ENCODE measurements at regions not wholly inside any gene's neighbourhood (a gene's known extent, or its start where the extent isn't known, plus 50 kb on each side); places are given as distances from the start of the nearest gene placed in this dataset.

DNA sequence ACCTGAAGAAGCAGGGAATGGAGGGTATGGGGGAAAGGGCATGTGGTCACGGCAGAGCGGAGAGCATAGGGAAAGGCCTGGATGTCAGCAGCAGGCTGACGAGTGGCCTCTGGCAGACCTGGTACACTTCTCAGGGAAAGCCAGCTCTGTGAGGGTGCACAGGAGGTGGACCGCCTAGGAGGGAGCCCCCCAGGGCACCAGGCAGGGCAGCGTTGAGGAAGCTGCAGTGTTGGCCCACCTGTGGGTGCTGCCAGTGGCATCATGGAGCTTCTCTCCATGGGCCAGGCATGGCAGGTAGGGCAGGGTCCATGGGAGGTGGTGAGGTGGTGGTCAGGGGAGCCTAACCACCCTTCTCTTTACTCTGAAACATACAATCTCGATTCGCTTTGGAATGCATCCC is 143.0 kb upstream of the PITX1 start:
- H3K4me1 ChIP-seq (ENCODE audit: control insufficient read depth, extremely low read depth, insufficient read depth, low read length) = no peaks in the 10 kb centered on the region
- no peaks in the 10 kb centered on the region for H3K36me3 ChIP-seq (ENCODE audit: control insufficient read depth in 2 of 2, extremely low read depth in 1 of 2, insufficient read depth in 2 of 2, low read length in 2 of 2)
- peaks cover 20% of the 10 kb centered on the region for H3K27me3 ChIP-seq (ENCODE audit: control insufficient read depth, extremely low read depth, insufficient read depth, low read length)
- no peaks in the 10 kb centered on the region for H3K9me3 ChIP-seq (ENCODE audit: control insufficient read depth, low read depth, low read length)
- H3K4me2 ChIP-seq (ENCODE audit: control insufficient read depth, extremely low read depth, insufficient read depth, low read depth, low read length) = no peak overlapping the region
- no peaks in the 10 kb centered on the region for H3K79me2 ChIP-seq (ENCODE audit: control insufficient read depth, insufficient read depth, low read length)
- H3K4me3 ChIP-seq (ENCODE audit: control insufficient read depth in 2 of 3, extremely low read depth in 1 of 3, insufficient read depth in 2 of 3, low read depth in 1 of 3, low read length in 3 of 3) = no peak overlapping the region
- no peak overlapping the region for H3K9ac ChIP-seq (ENCODE audit: control insufficient read depth, extremely low read depth, insufficient read depth, low read length)
- TF ChIP-seq EZH2 (IDR thresholded peaks at IDR 0.05; ENCODE audit: low read length) = no peak
- TF ChIP-seq, protein P1, sequence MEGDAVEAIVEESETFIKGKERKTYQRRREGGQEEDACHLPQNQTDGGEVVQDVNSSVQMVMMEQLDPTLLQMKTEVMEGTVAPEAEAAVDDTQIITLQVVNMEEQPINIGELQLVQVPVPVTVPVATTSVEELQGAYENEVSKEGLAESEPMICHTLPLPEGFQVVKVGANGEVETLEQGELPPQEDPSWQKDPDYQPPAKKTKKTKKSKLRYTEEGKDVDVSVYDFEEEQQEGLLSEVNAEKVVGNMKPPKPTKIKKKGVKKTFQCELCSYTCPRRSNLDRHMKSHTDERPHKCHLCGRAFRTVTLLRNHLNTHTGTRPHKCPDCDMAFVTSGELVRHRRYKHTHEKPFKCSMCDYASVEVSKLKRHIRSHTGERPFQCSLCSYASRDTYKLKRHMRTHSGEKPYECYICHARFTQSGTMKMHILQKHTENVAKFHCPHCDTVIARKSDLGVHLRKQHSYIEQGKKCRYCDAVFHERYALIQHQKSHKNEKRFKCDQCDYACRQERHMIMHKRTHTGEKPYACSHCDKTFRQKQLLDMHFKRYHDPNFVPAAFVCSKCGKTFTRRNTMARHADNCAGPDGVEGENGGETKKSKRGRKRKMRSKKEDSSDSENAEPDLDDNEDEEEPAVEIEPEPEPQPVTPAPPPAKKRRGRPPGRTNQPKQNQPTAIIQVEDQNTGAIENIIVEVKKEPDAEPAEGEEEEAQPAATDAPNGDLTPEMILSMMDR (optimal IDR thresholded peaks at IDR 0.05 in 1 of 3, IDR thresholded peaks at IDR 0.05 in 1 of 3, conservative IDR thresholded peaks at IDR 0.05 in 1 of 3; ENCODE audit: extremely low read depth in 1 of 3, insufficient read depth in 2 of 3, low read length in 3 of 3) = no peak
- FAIRE-seq (no peak), DNase-seq (ENCODE audit: low read depth, low spot score) (no peak)
- no peaks in the 10 kb centered on the region for H3K9me1 ChIP-seq (ENCODE audit: control insufficient read depth, extremely low read depth, insufficient read depth, low read length)
- no peak overlapping the region for H2AFZ ChIP-seq (ENCODE audit: control insufficient read depth, low read length)
- H3K27ac ChIP-seq (ENCODE audit: control insufficient read depth, insufficient read depth, low read length) = no peak overlapping the region
- dilution Hi-C loops (cut with MboI; ENCODE audit: extremely low pct_ligation_motif_present, low sequenced_read_pairs) = no loop called here
- H4K20me1 ChIP-seq (ENCODE audit: control insufficient read depth, extremely low read depth, insufficient read depth, low read length) = no peaks in the 10 kb centered on the region

DNA sequence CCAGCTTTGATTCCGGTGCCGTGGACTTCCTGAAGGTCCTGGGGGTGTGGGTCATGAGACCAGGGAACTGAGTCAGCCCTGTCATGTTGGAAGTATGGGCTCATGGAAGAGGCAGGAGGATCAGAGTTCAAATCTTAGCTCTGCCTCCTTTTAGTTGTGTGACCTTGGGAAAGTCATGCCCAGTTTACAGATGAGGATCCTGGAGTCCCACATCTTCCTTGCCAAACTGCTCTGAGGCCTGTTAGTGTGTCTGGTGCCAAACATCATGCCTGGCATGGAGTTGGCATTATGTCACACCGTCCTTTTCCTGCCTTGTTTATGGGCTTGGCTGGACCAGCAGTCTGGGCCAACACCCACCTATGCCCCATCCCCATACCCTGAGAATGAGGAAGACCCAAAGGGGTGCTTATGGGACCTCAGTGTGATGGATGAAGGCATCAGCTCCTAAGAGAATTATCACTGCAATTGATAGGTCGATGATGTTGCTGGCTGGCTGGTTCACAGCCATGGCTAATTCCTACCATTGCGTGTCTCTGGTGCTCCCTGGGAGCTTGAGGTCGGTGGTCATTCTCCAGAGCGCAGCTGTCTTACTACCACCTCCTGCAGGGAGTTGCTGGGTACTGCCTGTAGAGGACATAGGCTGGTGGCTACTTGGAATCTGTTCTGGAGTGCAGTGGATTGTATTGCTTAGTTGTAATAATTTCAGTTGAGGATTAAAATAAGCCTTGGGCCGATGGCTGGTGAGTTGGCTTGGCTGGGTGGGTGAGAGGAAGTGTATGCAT is 140.5 kb upstream of the PITX1 start:
- no peak overlapping the region for H3K9ac ChIP-seq (ENCODE audit: control insufficient read depth, extremely low read depth, insufficient read depth, low read length)
- no peaks in the 10 kb centered on the region for H4K20me1 ChIP-seq (ENCODE audit: control insufficient read depth, extremely low read depth, insufficient read depth, low read length)
- DNase-seq (ENCODE audit: low read depth, low spot score) = no peak
- no peaks in the 10 kb centered on the region for H3K36me3 ChIP-seq (ENCODE audit: control insufficient read depth in 2 of 2, extremely low read depth in 1 of 2, insufficient read depth in 2 of 2, low read length in 2 of 2)
- H3K4me1 ChIP-seq (ENCODE audit: control insufficient read depth, extremely low read depth, insufficient read depth, low read length) = no peaks in the 10 kb centered on the region
- peaks cover 26% of the 10 kb centered on the region for H3K27me3 ChIP-seq (ENCODE audit: control insufficient read depth, extremely low read depth, insufficient read depth, low read length)
- H3K27ac ChIP-seq (ENCODE audit: control insufficient read depth, insufficient read depth, low read length) = no peak overlapping the region
- H3K4me2 ChIP-seq (ENCODE audit: control insufficient read depth, extremely low read depth, insufficient read depth, low read depth, low read length) = no peak overlapping the region
- H3K4me3 ChIP-seq (ENCODE audit: control insufficient read depth in 2 of 3, extremely low read depth in 1 of 3, insufficient read depth in 2 of 3, low read depth in 1 of 3, low read length in 3 of 3) = no peak overlapping the region
- no peak for FAIRE-seq
- H3K9me1 ChIP-seq (ENCODE audit: control insufficient read depth, extremely low read depth, insufficient read depth, low read length) = no peaks in the 10 kb centered on the region
- dilution Hi-C loops (cut with MboI; ENCODE audit: extremely low pct_ligation_motif_present, low sequenced_read_pairs) = no loop called here
- H3K79me2 ChIP-seq (ENCODE audit: control insufficient read depth, insufficient read depth, low read length) = no peaks in the 10 kb centered on the region
- no peak overlapping the region for H2AFZ ChIP-seq (ENCODE audit: control insufficient read depth, low read length)
- H3K9me3 ChIP-seq (ENCODE audit: control insufficient read depth, low read depth, low read length) = no peaks in the 10 kb centered on the region
- TF ChIP-seq, protein P1 (optimal IDR thresholded peaks at IDR 0.05 in 1 of 3, IDR thresholded peaks at IDR 0.05 in 1 of 3, conservative IDR thresholded peaks at IDR 0.05 in 1 of 3; ENCODE audit: extremely low read depth in 1 of 3, insufficient read depth in 2 of 3, low read length in 3 of 3) = peak; percentile 8 to 20 (median 16)
- no peak for TF ChIP-seq EZH2 (IDR thresholded peaks at IDR 0.05; ENCODE audit: low read length)
